ENCODE measurements at regions not wholly inside any gene's neighbourhood (a gene's known extent, or its start where the extent isn't known, plus 50 kb on each side); places are given as distances from the start of the nearest gene placed in this dataset.
"Not testable (repeated sequence)": the region's sequence is repeated elsewhere in the genome, so short reads cannot be mapped to it uniquely, and the experiment has no call there.

DNA sequence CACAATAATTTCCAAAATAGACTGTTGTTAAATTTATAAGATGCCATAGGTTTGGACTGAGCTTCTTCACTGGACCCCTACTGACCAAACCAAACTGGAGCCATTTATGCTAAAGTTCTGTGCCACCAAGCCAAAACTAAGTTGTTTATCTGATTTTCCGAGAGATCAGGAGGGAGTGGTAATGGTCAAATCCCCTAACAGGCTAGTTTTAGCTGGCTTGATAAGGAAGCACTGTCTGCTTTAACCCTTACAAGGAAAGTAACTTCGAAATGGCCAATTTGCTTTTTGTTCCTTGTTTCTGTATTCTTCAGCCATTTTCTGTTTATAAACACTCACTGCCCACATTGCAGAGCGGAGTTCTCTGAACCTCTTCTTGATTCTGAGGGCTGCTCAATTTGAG is 246.8 kb upstream of the TUT7 start:
- no peak for DNase-seq

DNA sequence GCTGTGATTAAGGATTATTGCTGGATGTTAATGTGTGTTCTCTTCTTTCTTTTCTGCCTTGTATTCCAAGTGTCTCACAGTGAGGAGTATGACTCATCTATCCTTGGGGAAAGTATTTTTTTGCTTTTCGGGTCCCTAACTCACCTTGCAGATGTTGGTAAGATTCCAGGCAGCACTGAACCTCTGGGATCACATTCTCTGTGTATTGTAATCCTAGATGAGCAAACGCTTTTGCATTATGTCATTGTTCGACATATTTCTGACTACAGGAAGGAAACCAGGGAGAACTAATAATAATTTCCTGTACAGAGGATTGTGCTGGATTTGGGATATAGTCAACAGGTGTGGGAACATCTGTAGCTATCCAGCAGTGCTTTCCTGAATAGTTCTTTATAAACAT is 246.1 kb upstream of the TUT7 start:
- DNase-seq, result no peak

DNA sequence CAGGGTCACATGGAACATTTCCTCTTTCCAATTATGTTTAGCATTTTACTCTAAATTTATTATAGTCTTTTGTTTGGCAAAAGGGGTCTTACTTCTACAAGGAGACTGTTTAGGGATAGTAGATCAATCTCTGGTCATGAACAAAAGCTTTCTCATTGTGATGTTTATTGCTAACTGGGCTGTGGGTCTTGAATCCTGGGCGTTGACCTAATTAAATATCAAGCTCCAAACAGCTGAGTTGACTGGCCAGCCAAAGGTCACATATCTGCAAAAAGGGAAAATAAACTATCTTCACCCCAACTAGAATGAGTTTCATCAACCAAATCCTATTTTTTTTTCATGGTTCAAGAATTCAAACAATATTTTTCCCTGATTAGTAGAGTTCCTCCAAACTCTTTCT is 245.4 kb upstream of the TUT7 start:
- no peak for DNase-seq

DNA sequence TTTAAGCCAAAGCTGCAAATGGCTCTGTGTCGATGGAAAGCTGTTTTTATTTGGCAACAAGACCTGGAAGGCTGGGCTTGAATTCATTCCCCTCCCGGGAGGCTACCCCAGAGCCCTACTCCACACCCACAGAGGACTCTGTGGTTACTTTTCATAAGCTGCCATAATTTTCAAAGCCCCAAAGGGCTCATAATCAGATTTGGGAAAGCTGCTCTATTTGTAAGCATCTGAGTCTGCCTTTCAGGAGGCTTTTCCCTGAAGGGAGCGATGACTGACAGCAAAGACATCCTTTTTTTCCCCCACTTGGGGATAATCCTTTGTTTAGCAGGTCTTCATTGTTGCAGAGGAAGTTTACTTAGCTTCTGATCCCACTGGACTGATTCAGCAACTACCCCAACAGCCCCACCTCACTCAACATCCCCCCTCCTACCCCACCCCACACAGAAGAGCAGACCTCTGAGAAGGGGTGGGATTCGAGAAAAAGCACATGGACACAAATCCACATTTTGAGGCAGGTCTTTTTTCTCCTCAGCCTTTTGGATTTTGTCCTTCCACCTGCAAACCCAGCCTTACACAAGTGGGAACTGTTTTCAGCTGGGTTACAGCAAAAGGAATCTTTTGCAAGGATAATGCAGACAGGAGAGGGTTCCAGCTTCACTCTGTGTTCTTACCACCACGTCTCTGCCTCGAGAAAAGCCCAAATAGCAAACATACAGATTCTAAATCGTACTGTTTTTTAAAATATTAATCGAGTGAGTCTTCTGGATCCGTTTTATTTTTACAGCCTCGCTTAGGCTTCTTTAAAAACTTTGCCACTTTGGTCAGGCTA is 244.4 kb upstream of the TUT7 start:
- DNase-seq, result no peak

DNA sequence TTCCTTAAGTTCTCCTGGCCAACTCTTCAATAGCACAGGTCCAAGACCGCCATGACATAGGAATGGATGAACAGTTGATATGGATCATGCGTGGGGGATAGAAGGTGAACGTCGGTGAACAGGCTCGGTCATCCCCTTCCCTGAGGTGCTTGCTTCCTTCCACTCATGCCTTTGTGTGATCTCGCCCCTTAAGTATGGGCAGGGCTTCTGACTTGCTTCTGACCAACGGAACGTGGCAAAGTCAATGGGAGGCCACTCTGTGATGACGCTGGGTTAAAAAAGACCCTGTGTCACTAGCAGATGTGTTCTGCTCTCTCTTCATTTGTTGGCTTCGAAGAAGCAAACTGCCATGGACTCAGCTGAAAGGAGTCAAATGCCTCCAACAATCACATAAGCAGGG is 240.5 kb upstream of the TUT7 start:
- DNase-seq, result no peak

DNA sequence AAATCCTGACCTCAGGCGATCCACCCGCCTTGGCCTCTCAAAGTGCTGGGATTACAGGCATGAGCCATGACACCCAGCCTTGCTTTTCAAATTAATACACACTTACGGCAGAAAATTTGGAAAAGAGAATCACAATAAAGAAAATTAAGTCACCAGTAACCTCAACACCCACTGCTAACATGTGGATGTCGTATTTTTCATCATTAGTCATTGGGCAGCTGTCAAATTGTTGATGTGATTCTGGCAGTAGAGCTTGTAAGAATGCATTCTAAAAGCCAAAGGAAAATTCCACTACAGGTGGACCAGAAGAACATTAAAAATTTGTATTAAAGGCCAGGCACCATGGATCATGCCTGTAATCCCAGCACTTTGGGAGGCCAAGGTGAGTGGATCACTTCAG is 237.3 kb upstream of the TUT7 start:
- DNase-seq, result no peak

DNA sequence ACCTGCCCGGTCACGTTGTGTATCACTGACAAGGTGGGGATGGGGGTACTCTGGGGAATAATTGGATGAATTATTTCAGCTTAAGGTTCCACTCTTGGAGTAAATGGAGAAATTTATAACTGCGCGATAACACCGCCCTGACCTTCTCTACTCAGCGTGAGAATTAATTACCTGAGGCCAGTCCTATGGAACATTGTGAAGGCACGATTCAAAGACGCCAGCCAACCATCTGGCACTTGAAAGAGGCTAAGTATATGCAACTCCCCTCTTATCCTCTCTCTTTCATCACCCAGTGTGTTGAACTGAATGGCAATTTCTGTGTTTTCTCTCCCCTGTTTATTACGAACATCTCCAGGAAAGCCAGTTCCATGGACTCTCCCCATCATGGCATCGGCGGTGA is 235.5 kb upstream of the TUT7 start:
- no peak for DNase-seq

DNA sequence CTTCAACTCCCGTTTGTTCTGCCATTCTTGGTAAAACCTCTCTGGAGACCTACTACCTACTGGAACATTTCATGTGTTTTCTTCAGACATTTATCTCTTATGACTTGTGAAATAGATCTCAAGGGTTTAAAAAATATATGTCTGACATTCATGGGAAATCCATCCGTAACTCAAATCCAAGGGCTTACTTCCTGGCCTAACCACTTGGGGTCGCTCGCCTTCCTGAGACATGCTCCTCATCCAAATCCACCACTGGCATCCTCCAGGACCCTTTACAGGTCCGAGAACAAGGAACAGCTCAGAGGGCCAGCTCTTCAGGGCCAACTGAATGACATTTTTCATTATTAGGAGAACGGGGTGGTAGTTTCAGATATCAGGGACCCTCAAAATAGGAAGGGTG is 235.1 kb upstream of the TUT7 start:
- no peak for DNase-seq

DNA sequence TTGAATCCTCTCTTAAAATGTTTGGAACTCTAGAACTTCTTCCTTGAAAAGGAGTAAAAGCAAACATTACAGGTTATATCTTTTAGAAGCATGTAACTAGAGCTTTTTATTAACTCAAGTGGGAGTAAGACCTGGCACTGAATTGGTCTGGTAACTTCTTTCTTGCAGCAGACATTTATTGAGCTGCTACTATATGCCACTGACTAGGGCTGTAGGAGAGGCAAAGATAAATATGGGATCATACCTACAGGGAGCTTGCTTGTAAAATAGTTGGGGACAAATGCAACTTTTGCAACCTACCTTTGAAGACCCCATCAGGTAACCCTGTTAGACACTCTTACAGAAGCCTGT is 231.9 kb upstream of the TUT7 start:
- DNase-seq, result no peak

DNA sequence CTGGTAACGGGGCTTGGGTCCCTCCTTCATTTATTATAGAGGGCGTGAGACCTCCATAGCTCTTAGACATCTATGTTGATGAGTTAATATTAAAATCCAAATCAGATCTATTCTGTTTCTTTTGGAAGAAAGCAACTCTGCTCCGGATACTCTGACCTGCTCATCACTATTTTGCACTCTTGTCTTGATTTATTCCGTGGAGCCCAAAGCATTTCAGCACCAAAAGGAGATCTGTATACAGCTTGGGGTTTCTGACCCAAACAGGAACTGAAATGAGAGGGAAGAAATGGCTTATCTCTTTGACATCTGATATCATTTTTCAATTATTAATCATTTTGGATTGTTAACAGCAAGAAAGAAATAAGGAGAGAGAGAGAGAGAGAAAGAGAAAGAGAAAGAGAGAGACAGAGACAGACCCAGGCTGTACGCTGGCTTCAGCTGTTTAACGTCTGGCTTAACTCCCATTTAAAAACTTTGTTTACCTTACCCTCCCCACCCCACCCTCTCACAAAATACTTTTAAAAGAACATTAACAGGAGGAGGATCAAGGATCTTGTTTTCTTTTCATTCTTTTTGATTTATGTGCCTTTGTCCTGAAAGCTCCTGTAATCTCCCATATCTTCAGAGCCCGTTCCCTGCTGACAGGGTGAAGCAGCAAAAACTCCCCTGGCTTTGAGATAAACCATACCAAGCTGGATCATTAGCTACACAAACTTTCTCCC is 231.4 kb upstream of the TUT7 start:
- no peak for DNase-seq

DNA sequence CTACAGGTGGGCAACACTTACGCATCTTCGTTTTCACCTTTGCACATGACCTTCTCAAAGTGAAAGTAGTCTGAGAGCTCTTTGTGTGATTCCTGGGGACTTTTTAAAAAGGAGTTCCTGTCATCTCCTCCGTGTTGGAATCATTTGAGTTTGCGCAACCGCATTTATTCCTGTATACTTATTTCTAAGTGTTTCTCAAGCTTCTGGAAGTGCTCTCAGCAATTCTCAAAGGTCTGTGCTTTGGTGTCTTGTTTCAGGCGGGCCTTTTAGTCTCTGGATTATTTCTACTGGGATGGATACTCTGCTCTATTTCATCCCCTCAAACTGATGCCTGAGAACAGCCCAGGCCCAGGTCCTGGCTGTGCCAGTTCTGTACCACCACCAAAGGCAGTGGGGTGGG is 226.5 kb upstream of the TUT7 start:
- DNase-seq, result no peak

DNA sequence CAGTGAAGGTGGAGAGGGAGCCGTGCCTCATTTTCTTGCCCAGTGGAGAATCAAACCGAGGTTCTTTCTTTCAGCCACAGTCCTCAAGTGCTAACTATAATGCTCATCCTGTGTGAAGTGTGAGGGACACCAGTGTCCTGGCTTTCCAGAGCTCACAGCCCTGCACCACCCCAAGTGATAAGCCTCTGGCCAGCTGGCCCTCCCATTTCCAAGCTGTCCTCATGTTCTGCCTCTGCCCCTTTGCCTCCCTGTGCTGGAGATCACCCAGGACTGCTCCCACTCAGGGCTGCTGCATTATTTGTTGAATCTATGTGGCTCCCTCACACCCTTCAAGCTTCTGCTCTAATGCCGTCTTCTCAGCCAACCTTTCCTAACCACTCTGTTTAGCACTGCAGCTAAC is 224.5 kb upstream of the TUT7 start:
- no peak for DNase-seq

DNA sequence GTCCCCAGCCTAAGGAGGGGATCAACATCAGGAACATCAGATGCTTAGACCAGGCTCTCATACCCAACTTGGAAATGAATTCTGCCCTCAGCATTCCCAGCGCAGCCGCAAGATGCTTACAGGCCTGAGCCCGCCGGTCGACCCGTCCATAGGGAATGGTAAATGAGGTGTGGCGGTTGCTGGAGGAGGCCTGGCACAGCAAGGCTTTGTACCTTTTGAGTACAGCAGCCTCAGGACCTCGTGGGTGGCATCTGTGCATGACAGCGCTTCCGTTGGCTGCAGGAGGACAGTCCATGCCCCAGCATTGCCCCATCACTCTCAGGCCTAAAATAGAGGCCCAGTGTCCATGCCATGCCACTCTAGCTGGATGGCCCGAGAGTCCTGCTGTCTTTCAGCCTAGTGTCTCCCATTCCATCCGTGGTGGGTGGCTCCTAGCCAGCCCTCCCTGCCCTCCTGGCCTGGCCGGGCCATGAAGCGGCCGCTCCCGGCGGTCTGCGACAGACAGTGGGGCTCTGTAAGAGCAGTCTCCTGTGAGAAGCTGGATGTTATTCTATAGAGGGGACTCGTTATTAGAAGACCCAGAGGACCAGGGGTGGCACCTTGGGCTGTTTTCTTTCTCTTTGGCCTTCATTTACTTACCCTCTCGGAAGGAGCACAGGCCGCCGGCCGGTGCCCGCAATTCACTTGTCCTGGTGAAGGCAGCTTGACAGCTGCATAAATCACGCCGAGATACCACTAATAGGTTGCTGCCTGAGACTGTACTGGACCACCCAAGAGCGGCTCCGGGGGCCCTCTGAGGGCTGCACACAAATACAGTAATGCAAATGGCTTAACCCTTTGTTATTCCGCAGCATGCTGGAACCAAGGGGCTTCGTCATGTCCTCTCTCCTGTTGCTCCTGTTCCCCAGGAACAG is 223.5 kb upstream of the TUT7 start:
- no peak for DNase-seq

DNA sequence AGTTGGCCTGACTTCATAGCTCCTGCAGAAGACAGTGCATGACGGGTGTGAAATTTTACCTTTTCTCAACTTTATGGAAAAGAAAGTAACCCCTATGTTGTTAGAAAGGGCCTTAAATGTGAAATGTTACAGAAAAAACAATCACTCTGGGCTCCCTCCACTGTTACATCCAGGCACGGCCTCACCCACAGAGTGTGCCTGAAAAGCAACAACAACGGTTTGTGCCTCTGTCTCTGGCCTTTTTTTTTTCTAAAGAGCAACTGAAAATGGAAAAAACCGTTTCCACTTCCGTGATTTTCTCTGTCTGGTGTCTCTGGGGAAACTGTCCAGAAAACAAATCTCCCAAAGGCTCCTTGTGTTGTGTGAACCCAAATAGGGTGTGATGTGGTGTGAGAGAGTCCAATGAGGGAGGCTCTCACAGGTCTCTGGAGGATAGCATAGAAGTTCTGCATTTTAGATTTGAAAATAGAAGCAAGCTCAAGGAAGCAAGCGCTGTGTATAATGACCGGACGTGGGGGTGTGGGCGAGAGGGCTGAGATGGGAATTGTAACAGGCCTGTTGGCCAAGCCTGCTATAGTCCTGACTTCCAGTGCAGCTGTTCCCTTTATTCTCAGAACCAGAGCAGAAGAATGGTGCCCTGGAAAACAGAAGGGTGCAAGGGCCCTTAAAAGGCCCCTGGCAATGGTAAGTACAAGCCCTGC is 221.8 kb upstream of the TUT7 start:
- DNase-seq, result no peak

DNA sequence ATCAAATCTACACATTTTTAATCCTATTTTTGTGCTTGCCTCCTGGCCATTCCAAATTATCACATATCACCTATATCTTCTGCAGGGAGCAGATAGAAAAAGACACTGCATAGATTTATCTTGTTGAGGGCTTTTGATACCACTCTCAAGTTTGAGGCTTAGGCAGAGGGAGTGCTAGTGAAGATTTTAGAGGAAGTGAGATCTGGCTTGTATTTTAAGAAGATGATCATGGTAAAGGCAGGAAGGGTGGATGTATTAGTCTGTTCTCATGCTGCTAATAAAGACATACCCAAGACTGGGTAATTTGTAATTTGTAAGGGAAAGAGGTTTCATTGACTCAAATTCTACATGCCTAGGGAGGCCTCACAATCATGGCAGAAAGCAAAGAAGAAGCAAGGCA is 220.9 kb upstream of the TUT7 start:
- no peak for DNase-seq

DNA sequence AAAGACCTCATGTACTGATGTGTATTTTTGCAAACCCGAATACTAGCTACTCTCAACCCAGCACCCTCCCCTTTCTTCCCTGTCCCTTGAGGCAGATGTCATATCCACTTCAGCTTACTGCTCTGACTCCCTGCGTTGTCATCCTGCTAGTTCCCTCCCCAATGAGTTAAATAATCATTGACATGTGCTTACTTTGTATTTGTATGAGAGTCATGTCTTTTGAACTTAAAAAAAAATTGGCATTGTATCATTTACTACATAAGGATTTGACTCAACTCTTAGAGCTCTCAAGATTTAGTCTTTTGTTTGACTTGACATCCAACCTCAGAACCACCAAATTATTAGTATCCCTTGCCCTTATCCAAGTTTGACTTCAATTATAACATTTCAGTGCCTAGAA is 219.7 kb upstream of the TUT7 start:
- DNase-seq, result no peak

DNA sequence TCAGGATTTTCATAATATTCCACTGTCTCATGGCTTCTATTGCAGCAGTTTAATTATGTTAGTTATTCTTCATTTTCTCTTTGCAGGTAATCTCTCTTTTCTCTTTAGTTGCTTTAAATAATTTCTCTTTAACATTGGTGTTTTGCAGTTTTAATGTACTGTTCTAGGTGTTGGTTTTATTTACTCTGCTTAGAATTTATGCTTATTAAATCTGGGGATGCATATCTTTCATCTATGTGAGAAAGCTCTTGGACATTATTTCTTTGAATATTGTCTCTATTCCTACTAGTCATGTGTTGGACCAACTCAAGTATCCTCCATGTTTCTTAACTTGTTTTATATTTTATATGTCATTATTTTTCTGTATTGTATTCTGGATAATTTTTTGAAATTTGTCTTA is 218.7 kb upstream of the TUT7 start:
- no peak for DNase-seq

DNA sequence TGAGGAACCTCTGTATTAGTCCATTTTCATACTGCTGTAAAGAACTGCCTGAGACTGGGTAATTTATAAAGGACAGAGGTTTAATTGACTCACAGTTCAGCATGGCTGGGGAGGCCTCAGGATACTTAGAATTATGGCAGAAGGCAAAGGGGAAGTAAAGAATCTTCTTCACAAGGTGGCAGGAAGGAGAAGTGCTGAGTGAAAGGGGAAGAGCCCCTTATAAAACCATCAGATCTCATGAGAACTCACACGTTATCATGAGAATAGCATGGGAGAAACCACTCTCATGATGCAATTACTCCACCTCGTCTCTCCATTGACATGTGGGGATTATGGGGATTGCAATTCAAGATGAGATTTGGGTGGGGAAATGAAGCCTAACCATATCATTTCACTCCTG is 211.4 kb upstream of the TUT7 start:
- DNase-seq, result not testable (repeated sequence)

DNA sequence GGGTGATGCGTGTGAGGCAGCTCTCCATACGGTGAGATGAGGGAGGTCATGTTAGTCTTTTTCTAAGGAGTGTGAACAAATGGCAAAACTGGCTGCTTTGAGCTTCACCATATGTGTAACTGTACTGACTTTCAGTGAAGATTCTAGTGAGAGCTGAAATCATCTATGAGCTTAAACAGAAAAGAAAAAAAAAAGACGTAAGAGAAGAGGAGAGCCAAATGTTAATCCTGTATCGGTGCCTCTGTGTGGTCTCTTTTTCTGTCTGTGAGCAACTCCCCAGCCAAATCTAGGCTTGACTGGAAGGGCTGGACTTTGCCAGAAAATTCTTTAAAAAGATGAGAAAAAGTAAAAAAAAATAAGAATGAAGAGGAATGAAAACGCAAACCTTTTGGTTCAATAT is 209.7 kb upstream of the TUT7 start:
- no peak for DNase-seq

DNA sequence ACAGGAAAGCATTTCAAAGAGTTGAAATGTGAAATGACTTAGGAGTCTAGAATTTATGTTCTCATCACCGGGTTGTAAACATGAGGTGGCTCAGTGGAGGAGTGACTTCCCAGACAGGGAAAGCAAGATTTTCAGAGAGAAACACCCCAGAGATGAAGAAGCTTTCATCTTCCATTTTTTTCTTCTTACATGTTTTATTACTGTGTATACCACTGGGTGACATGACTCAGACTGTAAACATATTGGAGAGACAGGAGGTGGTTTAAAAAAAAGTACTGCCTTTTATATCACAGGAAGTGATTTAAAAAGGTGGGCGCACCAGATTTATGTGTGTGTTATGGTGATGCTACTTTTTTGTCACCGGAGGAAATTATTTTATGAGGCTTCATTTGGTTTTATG is 209.1 kb upstream of the TUT7 start:
- DNase-seq, result no peak

DNA sequence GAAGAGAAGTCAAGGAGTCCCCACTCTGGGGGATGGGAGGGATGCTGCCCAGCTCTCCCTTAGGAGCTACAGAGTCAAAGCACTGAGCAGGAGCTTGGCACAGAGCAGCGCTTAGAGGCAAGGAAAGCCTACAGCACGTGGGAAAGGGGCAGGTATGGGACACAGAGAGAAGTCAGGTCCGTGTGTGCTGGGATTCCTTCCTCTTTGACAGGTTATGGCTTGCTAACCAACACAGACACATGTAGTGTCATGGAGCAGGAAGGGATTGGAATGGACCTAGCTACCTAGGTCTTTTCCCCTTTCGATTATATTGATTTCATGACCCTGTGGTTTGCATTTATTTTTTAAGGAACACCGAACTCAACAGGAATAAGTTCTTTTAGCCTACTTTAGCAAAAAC is 208.5 kb upstream of the TUT7 start:
- DNase-seq, result no peak

DNA sequence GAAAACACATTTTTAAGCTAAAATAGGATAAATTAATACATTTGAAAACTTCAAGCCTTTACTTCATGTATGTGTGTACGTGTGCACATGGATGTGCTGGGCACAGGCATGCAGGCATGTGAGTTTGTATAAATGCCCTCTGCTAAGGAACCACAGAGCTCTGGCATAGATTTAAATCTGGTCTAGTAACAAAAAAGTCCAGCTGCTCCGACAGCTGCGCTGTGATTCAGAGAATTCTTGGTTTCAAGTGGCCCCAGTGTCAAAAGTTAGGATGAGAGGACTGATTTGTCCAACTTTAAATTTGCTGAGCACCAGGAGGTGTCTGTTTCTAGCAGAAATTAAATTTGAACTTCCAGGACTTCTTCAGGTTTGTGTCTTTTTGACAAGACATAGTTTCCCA is 203.7 kb upstream of the TUT7 start:
- DNase-seq, result no peak
